ENCODE measurements at regions not wholly inside any gene's neighbourhood (a gene's known extent, or its start where the extent isn't known, plus 50 kb on each side); places are given as distances from the start of the nearest gene placed in this dataset.
A peak's percentile ranks its signal among the peaks of the same experiment; 100 is the strongest.

DNA sequence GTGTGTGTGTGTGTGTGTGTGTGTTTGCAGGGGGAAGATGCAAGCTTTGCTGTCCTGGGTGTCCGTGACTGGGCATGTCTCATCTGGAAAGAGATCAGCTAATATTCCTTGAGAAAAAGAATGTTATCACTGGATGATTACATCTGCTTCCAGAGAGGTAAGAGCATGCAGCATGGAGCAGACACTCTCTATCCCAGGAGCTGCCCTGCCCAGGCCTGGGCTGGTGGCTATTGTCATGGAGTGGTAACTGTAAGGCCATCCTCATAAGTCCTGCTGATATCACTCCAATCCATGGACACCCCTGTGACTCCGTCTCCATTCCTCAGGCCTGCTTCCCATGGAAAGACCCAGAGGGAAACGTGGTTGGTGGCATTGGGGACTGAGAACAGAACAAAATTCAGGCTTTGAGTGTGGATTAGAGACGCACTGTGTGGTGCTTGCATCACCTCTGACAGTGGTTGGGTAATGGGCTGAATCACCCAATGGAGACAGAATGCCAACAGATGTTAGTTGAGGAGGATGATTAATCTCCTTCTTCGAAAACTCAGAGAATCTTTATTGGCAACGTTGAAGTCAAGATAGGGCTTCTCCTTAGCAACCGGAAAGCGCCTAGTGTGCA is 52.0 kb upstream of the KCNIP1 start:
- peak; percentile 71 for DNase-seq

DNA sequence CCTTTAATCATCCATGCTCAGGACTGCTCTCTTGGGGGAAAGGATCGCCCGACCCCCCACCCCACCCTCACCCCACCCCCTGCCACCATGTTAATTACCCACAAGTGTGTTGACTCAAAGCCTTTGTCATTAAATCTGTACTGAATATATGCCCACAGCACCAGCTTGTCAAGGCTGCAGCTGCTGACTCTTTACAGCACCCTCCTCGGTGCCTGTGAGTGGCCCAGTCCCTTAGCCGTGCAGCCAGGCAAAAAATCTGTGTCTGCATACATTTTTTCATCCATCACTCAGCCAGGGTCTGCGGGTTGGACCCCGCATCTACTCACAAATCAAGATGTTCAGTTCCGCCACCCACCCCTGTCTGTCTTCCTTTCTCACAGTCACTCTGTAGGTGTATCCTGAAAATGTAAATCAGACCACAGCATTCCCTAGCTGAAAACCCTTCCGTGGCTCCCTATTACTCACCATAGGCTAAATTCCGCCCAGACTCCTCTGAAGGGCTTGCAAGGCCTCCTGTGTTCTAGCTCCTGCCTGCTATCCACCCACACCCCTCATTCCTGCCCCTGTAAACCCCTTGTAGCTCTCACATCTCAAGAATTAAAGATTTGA is 53.7 kb upstream of the KCNIP1 start:
- DNase-seq = no peak

DNA sequence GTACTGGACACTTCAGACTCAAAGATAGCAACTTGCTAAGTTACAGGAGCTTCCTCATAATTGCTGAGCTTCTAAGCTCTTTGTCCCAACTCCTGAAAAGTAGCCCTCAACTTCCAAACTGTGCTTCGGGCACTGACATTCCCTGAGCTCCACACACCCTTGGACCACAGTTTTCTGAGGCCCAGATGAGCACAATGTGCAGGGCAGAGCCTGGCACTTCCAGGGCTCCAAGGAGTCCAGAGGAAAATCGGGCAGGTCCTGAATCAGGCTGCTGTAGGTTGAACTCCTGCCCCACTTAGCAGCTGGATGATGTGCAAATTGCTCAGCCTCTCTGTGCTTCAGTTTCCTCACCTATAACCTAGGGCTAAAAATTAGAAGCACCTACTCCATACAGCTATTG is 54.6 kb upstream of the KCNIP1 start:
- no peak for DNase-seq

DNA sequence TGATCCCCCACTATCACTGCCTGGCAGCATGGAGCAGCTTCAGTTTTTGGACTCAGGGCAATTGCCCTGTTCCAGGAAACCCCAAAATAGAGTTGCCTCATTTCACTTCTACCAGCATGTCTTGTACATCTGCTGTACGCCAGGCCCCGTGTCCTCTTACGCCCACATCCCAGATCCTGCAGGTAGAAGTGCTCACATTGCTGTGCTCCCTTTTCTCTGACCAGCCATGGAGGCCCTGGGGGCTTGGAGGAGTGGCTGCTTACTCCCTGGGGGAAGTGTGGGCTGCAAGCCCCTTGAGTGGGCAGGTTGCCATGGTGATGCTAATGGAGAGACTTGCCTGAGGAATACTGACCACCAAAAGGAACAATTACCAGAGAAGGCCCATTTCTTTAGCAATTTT is 55.6 kb upstream of the KCNIP1 start:
- no peak for DNase-seq

DNA sequence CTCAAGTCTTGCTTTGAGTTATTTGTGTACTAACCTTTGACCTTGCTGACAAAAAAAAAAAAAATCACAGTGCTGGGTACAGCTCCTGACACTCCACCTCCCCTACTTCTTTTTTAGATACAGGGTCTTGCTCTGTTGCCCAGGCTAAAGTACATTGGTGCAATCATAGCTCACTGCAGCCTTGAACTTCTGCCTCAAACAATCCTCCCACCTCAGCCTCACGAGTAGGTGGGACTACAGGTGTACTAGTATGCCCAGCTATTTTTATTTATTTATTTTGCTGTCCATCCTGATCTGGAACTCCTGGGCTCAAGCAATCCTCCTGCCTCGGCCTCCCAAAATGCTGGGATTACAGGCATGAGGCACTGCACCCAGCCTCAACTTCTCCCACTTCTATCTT is 57.2 kb upstream of the KCNMB1 start:
- DNase-seq = no peak

DNA sequence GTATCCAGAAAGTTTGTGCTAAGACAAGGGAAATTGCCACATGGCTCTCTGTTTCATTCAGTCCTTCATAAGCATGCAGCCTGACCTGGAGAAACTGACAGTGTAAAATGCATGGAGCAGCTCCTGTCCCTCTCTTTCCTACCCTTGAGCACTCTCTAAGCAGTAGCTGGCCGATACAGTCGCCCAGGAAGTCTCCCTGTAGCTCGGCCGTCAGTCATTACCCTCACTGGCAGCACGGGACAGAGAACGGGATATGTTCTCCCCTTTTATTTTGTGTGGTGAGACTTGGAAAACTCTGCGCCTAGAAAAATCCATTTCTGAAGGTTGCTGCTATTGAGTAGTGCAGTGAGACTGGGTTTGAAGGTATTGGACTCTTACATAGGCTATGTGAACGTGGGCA is 56.8 kb upstream of the KCNMB1 start:
- DNase-seq = no peak

DNA sequence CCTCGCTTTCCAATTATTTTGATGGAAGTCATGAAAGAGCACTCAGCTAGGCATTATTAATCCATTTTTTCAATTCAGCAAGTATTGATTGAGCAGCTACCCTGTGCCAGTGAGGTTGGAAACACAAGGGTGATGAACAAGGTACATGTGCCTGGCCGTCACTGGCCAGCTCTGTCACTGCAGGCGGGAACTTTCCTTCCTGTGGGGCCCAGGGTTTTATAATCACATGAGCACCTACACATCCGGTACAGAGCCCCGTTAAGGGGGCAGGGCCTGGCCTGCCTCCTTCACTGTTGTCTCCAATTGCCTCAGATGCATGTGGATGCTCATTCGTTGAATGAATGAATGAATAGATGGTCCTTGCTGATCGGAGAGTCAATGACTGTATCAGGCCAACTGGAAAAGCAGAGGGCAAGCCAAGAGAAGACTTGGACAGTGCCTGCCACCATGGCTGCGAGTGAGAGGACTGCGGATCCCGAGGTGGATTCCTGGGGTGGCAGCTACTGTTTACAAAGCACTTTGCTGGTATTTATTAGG is 55.9 kb upstream of the KCNMB1 start:
- no peak for DNase-seq

DNA sequence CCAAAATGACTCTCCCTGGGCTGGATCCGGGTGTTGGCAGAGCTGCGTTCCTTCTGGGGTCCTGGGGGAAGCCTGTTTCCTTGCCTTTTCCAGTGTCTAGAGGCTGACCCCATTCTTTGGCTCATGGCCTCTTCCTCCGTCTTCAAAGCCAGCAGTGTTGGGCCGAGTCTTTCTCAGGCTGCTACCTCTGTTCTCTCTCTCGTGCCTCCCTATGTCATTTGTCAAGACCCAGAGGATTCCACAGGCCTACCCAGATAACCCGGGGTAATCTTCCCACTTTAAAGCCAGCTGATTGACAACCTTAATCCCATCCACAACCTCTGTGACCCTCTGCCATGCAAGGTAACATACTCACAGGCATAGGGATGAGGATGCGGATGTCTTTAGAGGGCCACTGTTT is 55.0 kb upstream of the KCNMB1 start:
- no peak for DNase-seq

DNA sequence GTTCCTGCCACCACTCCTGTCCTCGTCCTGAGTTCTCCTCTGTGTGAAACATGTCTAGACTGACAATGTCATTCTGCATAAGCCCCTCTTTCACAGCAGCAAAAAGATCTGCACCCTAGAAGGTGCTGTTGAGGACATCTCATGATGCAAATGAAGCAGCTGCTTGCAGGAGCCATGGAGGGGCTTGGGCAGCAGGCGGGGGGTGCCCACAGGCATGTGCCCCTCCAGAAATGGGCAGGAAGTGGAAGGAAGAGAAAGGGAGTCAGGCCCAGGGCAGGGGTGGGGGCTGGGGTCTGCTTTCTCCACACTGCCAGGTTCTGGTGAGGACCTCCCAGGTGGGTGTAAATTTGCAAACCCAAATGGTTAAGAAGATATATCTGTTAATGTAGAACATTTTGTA is 54.5 kb upstream of the KCNMB1 start:
- DNase-seq = no peak

DNA sequence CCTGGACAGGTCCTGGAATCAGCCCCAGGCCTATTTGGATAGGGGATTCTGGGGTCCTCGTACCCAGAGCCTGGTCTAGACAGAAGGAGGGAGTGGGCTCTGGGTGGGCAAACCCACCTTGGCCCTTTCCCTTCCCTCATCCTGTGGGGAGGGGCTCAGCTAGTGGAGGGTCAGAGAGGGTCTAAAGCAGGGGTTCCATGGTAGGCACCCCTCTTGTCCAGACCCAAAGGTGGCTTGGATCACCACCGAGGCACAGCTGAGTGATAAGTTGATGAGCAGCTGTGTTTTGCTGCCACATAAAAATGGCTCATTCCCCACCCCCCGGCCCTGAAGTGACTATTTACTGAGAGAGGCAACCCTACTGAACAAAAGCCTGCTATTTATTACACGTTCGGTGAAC is 53.8 kb upstream of the KCNMB1 start:
- DNase-seq = no peak

DNA sequence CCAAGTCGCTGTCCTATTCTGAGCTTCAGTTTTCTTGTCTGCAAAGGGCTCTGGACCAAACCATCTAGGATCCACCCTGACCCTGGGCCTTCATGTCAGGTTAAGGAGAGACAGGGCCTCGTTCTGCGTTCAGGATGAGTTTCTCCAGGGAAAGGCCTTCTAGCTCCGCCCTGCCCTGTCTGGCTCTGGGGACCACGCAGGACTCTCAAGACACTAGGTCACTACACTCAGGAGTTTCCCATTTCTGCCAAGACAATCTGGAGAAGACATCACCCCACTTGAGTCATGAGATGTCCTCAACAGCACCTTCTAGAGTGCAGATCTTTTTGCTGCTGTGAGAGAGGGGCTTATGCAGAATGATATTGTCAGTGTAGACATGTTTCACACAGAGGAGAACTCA is 53.2 kb upstream of the KCNMB1 start:
- DNase-seq = no peak

DNA sequence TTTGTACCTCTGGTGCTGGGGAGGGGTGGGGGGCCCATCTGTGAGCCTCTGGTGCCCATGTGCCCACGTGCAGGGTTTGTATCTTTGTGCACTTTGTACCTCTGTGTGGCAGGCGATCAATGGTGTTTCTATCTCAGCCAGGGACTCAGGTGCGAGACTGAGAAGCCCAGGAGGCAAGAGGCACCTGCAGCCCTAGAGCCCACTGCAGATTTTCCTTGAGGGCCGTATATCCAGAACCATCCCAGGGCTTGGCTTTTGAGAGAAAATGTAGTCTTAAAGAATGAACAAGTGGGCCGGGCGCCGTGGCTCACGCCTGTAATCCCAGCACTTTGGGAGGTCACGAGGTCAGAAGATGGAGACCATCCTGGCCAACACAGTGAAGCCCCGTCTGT is 52.2 kb upstream of the KCNMB1 start:
- DNase-seq = no peak

DNA sequence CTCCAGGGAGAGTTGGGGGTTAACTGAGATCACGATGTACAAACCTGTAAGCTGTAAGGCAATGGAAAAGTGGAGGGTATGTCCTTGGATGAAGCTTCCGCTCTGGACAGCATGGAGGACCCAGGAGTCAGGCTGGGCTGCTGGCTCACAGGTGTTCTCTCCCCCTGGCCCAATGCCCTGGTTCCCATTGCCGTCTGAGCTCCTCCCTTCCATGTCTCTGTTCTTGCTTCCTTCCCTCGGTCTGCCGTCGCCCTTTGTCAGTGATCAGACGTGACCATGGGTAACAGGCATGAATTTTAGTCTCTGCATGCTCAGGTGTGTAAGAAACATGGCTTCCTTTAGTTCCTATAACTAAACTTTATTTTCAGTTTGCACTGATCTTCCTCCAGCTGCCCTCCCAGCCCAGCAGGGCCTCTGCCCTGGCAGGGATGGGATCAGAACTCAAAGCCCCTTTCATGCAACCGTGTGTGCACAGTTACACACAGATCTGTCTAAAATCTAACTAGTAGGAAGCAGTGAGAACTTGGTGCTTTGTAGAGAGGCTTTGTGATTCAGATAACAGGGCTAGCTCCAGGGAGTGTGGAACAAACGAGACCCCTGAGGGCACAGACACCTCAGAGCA is 51.7 kb upstream of the KCNMB1 start:
- DNase-seq = no peak

DNA sequence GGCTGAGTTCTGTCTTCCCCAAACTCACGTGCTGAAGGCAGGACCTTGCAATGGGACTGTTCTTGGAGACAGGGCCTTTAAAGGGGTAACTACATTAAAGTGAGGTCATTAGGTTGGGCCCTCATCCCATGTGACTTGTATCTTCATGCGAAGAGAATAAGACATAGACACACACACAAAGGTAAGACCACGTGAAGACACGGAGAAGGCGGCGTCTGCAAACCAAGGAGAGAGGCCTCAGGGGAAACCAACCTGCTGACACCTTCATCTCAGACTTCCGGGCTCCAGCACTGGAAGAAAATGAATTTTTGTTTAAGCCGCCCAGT is 50.7 kb upstream of the KCNMB1 start:
- DNase-seq = no peak

DNA sequence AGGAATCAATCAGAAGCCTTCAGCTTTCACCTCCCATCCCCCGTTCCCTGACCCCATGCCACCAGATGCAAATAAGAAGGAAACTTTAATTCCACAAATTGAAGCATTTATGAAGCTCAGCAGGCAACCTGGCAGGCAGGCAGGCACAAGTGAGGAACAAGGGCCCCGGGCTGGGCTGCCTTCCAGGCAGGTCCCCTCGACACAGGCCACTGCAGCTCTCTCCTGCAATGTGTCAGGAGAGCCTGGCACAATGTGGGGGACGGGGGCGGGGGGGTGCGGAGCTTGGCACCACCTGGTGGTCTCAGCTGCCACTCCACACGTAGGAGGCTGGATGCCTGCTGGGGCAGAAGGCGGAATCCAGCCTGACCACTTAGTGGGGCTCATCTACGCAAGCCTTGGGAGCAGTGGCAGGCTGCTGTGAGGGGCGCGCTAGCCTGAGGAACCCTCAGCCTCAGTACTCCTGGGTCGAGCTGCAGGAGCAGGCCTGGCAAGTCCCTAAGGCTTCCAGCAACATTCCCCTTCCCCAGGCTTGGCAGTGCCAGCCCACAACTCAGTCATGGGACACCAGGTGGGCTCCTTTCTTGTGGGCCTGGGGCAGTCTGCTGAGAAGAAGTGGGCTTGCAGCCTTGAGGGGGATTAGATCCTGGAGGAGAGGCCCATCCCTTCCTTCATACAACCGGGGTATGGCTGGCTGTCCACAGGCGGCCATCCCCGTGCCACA is 50.2 kb upstream of the KCNMB1 start:
- no peak for DNase-seq
